A673 (cell line): ENCODE measurements at regions not wholly inside any gene's neighbourhood (a gene's known extent, or its start where the extent isn't known, plus 50 kb on each side); places are given as distances from the start of the nearest gene placed in this dataset.

Experiments
- EZH2 ChIP-seq: fragments of 200-600 bp; sonication (generic); IDR thresholded peaks from 2 replicates; pipeline ENCODE4 v1.6.1; 2017; ENCODE audit warnings: borderline replicate concordance, low read depth, mild to moderate bottlenecking, mixed read lengths, antibody characterized with exemption, low read length; ENCODE audit not compliant: poor library complexity, severe bottlenecking
- TF ChIP-seq, protein P1 (sequence below): fragments of 300-800, 200-600 bp; sonication (generic); conservative IDR thresholded peaks from 2 replicates; pipeline ENCODE4 v1.5.1; 2017; ENCODE audit warnings: low read depth, mild to moderate bottlenecking, antibody characterized with exemption, low read length, moderate library complexity, mixed read lengths

DNA sequence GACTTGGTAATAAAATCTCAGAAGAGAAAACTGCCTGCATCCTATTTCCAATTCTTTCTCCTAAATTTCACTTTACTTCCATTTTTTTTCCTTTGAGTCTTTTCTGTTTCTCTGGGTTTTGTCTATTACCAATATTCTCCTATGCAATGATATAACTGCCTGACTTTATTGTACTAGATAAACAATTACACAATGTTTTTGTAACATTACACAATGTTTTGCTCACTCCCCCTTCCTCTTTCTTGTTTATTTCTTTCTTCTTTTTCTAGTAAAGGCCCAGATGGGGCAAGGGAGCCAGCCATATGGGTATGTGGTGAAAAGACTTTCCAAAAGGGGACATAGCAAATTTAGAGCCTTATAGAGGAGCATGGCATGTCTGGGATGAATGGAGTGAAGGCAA is 278.7 kb upstream of the PHYHIPL start:
- no peak for TF ChIP-seq EZH2
- TF ChIP-seq, protein P1, sequence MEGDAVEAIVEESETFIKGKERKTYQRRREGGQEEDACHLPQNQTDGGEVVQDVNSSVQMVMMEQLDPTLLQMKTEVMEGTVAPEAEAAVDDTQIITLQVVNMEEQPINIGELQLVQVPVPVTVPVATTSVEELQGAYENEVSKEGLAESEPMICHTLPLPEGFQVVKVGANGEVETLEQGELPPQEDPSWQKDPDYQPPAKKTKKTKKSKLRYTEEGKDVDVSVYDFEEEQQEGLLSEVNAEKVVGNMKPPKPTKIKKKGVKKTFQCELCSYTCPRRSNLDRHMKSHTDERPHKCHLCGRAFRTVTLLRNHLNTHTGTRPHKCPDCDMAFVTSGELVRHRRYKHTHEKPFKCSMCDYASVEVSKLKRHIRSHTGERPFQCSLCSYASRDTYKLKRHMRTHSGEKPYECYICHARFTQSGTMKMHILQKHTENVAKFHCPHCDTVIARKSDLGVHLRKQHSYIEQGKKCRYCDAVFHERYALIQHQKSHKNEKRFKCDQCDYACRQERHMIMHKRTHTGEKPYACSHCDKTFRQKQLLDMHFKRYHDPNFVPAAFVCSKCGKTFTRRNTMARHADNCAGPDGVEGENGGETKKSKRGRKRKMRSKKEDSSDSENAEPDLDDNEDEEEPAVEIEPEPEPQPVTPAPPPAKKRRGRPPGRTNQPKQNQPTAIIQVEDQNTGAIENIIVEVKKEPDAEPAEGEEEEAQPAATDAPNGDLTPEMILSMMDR: no peak
